GM10248 (cell line): ENCODE measurements at regions not wholly inside any gene's neighbourhood (a gene's known extent, or its start where the extent isn't known, plus 50 kb on each side); places are given as distances from the start of the nearest gene placed in this dataset.

ENCODE experiments used
- CTCF ChIA-PET: fragments of 300-600 bp; sonication (Branson Sonifier 250); formaldehyde crosslinking; extraction: SDS; loops from one replicate; lab custom pipeline; 2021; ENCODE audit warnings: antibody characterized with exemption; lab: Yijun Ruan, JAX
- POLR2A ChIA-PET: fragments of 350-650 bp; sonication (Branson Sonifier 250); formaldehyde crosslinking; extraction: SDS; loops from one replicate; lab custom pipeline; 2020; ENCODE audit warnings: antibody characterized with exemption; lab: Yijun Ruan, JAX
- DNase-seq: peaks from one replicate; pipeline ENCODE4 v3.0.0; 2012; ENCODE audit errors: extremely low spot score
- CTCF ChIP-seq: IDR thresholded peaks from 2 replicates; pipeline ENCODE4 v1.5.1; 2012; ENCODE audit warnings: mild to moderate bottlenecking, low read depth; ENCODE audit errors: extremely low read depth, missing control alignments, control extremely low read depth

GRCh38 chr13:79119578-79120107, 286.4 kb downstream of the RBM26 start:
- no peak for DNase-seq
- ChIA-PET POLR2A (no interaction called here), CTCF (no interaction called here)
- no peak for TF ChIP-seq CTCF

DNA sequence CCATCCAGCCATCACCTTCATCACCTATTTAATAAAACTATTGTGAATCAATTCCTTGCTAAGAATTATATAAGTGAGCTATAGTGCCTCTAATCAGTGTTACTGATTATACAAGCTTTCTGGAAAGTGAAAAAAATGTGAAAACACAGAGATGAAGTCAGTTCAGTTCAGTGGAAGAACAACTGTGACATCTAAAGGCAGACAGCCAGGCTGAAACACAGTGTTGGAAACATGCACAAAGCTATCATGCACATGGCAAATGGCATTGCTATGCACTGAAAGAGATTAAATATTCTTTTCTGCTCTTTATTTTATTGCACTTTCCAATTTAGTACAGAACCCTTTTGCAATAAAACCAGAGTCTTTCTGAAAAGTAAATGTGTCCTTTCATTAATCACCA, 294.0 kb downstream of the RBM26 start:
- CTCF ChIA-PET = no interaction called here
- POLR2A ChIA-PET = no interaction called here
- no peak for TF ChIP-seq CTCF
- no peak for DNase-seq

GRCh38 chr13:79108914-79109643, 297.0 kb downstream of the RBM26 start:
- ChIA-PET POLR2A (no interaction called here), CTCF (no interaction called here)
- DNase-seq = no peak
- no peak for TF ChIP-seq CTCF

- ChIA-PET POLR2A (no interaction called here), CTCF (interaction anchor here (1.7 kb wide), 1 partner anchor 9 kb away, joined by 4 read pairs; no protein-coding TSS in a partner anchor)
These were observed 307.5 kb downstream of the RBM26 start for GRCh38 chr13:79098596-79098995.

GRCh38 chr13:79097201-79097600, 308.9 kb downstream of the RBM26 start:
- no peak for TF ChIP-seq CTCF
- DNase-seq = no peak
- ChIA-PET CTCF (no interaction called here), POLR2A (no interaction called here)

More at GRCh38 chr13:79098596-79098995, 307.5 kb downstream of the RBM26 start:
- no peak for DNase-seq
- no peak for TF ChIP-seq CTCF

DNA sequence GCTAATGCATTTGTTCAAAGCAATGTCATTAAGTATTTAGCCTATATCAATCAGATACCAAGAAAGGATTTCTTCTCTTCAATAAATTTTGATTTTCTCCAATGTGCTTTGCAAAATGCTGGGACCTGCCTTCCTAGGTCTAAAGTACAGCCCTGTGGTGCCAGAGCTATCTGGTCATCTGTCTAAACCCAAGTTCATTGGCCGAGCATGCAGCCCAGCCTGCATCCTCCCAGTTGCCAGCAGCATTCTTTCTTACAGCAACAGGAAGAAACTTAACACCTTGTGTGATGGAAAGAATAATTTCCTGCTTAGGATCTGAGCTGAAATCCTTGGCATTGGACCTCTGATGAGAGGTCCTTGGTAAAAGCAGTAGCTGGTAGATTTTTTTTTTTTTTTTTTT, 310.0 kb downstream of the RBM26 start:
- ChIA-PET CTCF (no interaction called here), POLR2A (no interaction called here)
- no peak for DNase-seq
- no peak for TF ChIP-seq CTCF
